Dendritic cell treated with granulocyte-macrophage colony-stimulating factor and Interleukin-4, amounts not matched to agents 40 ng/mL and 50 ng/mL, for 4 days (primary cell): ENCODE measurements at regions not wholly inside any gene's neighbourhood (a gene's known extent, or its start where the extent isn't known, plus 50 kb on each side); places are given as distances from the start of the nearest gene placed in this dataset.
"Not testable (repeated sequence)": the region's sequence is repeated elsewhere in the genome, so short reads cannot be mapped to it uniquely, and the experiment has no call there.

Source experiments
- H3K27ac Mint-ChIP-seq: one replicate; pipeline ENCODE4 v1.8.0; 2022; ENCODE audit warnings: mild to moderate bottlenecking, mixed read lengths
- H3K27me3 Mint-ChIP-seq: one replicate; pipeline ENCODE4 v1.8.0; 2022; ENCODE audit warnings: mild to moderate bottlenecking, mixed read lengths
- H3K36me3 Mint-ChIP-seq: one replicate; pipeline ENCODE4 v1.8.0; 2022; ENCODE audit warnings: low read depth, mixed read lengths
- H3K4me1 Mint-ChIP-seq: one replicate; pipeline ENCODE4 v1.8.0; 2022; ENCODE audit warnings: low read depth, mixed read lengths
- H3K4me3 Mint-ChIP-seq: one replicate; pipeline ENCODE4 v1.8.0; 2022; ENCODE audit warnings: mild to moderate bottlenecking, moderate library complexity, mixed read lengths
- H3K9me3 Mint-ChIP-seq: one replicate; pipeline ENCODE4 v1.8.0; 2022; ENCODE audit warnings: mixed read lengths
- intact Hi-C: fragments of 100-400 bp; cut with micrococcal nuclease; formaldehyde crosslinking; loops from one replicate; pipeline ENCODE4 v1.15.0; 2022

- H3K9me3 Mint-ChIP-seq: no peaks in the 10 kb centered on the region
- H3K27me3 Mint-ChIP-seq: no peaks in the 10 kb centered on the region
- intact Hi-C loops: no loop called here
- no peak overlapping the region for H3K4me3 Mint-ChIP-seq
- H3K36me3 Mint-ChIP-seq: no peaks in the 10 kb centered on the region
- H3K4me1 Mint-ChIP-seq: peaks cover 6% of the 10 kb centered on the region
- H3K27ac Mint-ChIP-seq: no peak overlapping the region
Observed at GRCh38 chr16:26708428-26708827, 358.3 kb upstream of the C16orf82 start.

- H3K27me3 Mint-ChIP-seq: no peaks in the 10 kb centered on the region
- no peaks in the 10 kb centered on the region for H3K36me3 Mint-ChIP-seq
- intact Hi-C loops: no loop called here
- H3K9me3 Mint-ChIP-seq: no peaks in the 10 kb centered on the region
- peaks cover 6% of the 10 kb centered on the region for H3K4me1 Mint-ChIP-seq
- no peak overlapping the region for H3K27ac Mint-ChIP-seq
- no peak overlapping the region for H3K4me3 Mint-ChIP-seq
Observed at GRCh38 chr16:26709175-26709574, 357.6 kb upstream of the C16orf82 start.

- Mint-ChIP-seq H3K4me3 (no peak overlapping the region), H3K27ac (no peak overlapping the region)
Observed at GRCh38 chr16:26709754-26710153, 357.0 kb upstream of the C16orf82 start.

GRCh38 chr16:26710450-26710849, 356.3 kb upstream of the C16orf82 start:
- Mint-ChIP-seq H3K9me3 (no peaks in the 10 kb centered on the region), H3K4me3 (no peak overlapping the region), H3K27me3 (no peaks in the 10 kb centered on the region), H3K27ac (no peak overlapping the region), H3K36me3 (no peaks in the 10 kb centered on the region), H3K4me1 (peaks cover 1% of the 10 kb centered on the region)
- intact Hi-C loops: no loop called here

More at GRCh38 chr16:26709754-26710153, 357.0 kb upstream of the C16orf82 start:
- peaks cover 6% of the 10 kb centered on the region for H3K4me1 Mint-ChIP-seq
- intact Hi-C loops: no loop called here
- H3K9me3 Mint-ChIP-seq: no peaks in the 10 kb centered on the region
- no peaks in the 10 kb centered on the region for H3K36me3 Mint-ChIP-seq
- H3K27me3 Mint-ChIP-seq: no peaks in the 10 kb centered on the region

GRCh38 chr16:26712876-26713275, 353.9 kb upstream of the C16orf82 start:
- Mint-ChIP-seq H3K4me1 (no peaks in the 10 kb centered on the region), H3K36me3 (no peaks in the 10 kb centered on the region), H3K9me3 (no peaks in the 10 kb centered on the region), H3K4me3 (no peak overlapping the region), H3K27me3 (no peaks in the 10 kb centered on the region), H3K27ac (no peak overlapping the region)
- intact Hi-C loops: no loop called here

- intact Hi-C loops: no loop called here
- Mint-ChIP-seq H3K27ac (no peak overlapping the region), H3K36me3 (no peaks in the 10 kb centered on the region), H3K4me3 (no peak overlapping the region), H3K9me3 (no peaks in the 10 kb centered on the region), H3K4me1 (no peaks in the 10 kb centered on the region), H3K27me3 (no peaks in the 10 kb centered on the region)
Observed at GRCh38 chr16:26715969-26716368, 350.8 kb upstream of the C16orf82 start.

GRCh38 chr16:26717826-26718225, 348.9 kb upstream of the C16orf82 start:
- Mint-ChIP-seq H3K4me3 (no peak overlapping the region), H3K9me3 (peaks cover 14% of the 10 kb centered on the region), H3K4me1 (no peaks in the 10 kb centered on the region), H3K27ac (no peak overlapping the region), H3K27me3 (no peaks in the 10 kb centered on the region), H3K36me3 (no peaks in the 10 kb centered on the region)
- intact Hi-C loops: no loop called here

GRCh38 chr16:26721290-26721689, 345.4 kb upstream of the C16orf82 start:
- no peak overlapping the region for H3K4me3 Mint-ChIP-seq
- intact Hi-C loops: no loop called here
- no peaks in the 10 kb centered on the region for H3K36me3 Mint-ChIP-seq
- H3K9me3 Mint-ChIP-seq: peaks cover 14% of the 10 kb centered on the region
- H3K27ac Mint-ChIP-seq: no peak overlapping the region
- H3K27me3 Mint-ChIP-seq: no peaks in the 10 kb centered on the region
- no peaks in the 10 kb centered on the region for H3K4me1 Mint-ChIP-seq

GRCh38 chr16:26721957-26722356, 344.8 kb upstream of the C16orf82 start:
- peaks cover 14% of the 10 kb centered on the region for H3K9me3 Mint-ChIP-seq
- H3K27ac Mint-ChIP-seq, intact Hi-C loops, H3K4me3 Mint-ChIP-seq, H3K4me1 Mint-ChIP-seq, H3K27me3 Mint-ChIP-seq, H3K36me3 Mint-ChIP-seq: not testable (repeated sequence)

- peaks cover 14% of the 10 kb centered on the region for H3K9me3 Mint-ChIP-seq
- H3K36me3 Mint-ChIP-seq: no peaks in the 10 kb centered on the region
- no peaks in the 10 kb centered on the region for H3K4me1 Mint-ChIP-seq
- intact Hi-C loops: no loop called here
- no peak overlapping the region for H3K27ac Mint-ChIP-seq
- no peaks in the 10 kb centered on the region for H3K27me3 Mint-ChIP-seq
- no peak overlapping the region for H3K4me3 Mint-ChIP-seq
Observed at GRCh38 chr16:26724189-26724588, 342.5 kb upstream of the C16orf82 start.

GRCh38 chr16:26727848-26728247, 338.9 kb upstream of the C16orf82 start:
- no peak overlapping the region for H3K4me3 Mint-ChIP-seq
- no peaks in the 10 kb centered on the region for H3K9me3 Mint-ChIP-seq
- intact Hi-C loops: no loop called here
- H3K4me1 Mint-ChIP-seq: no peaks in the 10 kb centered on the region
- no peaks in the 10 kb centered on the region for H3K27me3 Mint-ChIP-seq
- no peak overlapping the region for H3K27ac Mint-ChIP-seq
- H3K36me3 Mint-ChIP-seq: no peaks in the 10 kb centered on the region

GRCh38 chr16:26729951-26730541, 336.7 kb upstream of the C16orf82 start:
- H3K4me3 Mint-ChIP-seq: no peak overlapping the region
- no peaks in the 10 kb centered on the region for H3K4me1 Mint-ChIP-seq
- H3K9me3 Mint-ChIP-seq: no peaks in the 10 kb centered on the region
- intact Hi-C loops: no loop called here
- no peak overlapping the region for H3K27ac Mint-ChIP-seq
- no peaks in the 10 kb centered on the region for H3K36me3 Mint-ChIP-seq
- no peaks in the 10 kb centered on the region for H3K27me3 Mint-ChIP-seq

- intact Hi-C loops: no loop called here
- Mint-ChIP-seq H3K9me3 (no peaks in the 10 kb centered on the region), H3K4me3 (no peak overlapping the region), H3K4me1 (no peaks in the 10 kb centered on the region), H3K27me3 (no peaks in the 10 kb centered on the region), H3K27ac (no peak overlapping the region), H3K36me3 (no peaks in the 10 kb centered on the region)
Observed at GRCh38 chr16:26731729-26732128, 335.0 kb upstream of the C16orf82 start.

- intact Hi-C loops: no loop called here
- H3K9me3 Mint-ChIP-seq: no peaks in the 10 kb centered on the region
Observed at GRCh38 chr16:26733710-26734109, 333.0 kb upstream of the C16orf82 start.

GRCh38 chr16:26735521-26735920, 331.2 kb upstream of the C16orf82 start:
- intact Hi-C loops: no loop called here
- Mint-ChIP-seq H3K27ac (no peak overlapping the region), H3K4me1 (no peaks in the 10 kb centered on the region), H3K27me3 (no peaks in the 10 kb centered on the region), H3K36me3 (no peaks in the 10 kb centered on the region), H3K9me3 (no peaks in the 10 kb centered on the region), H3K4me3 (no peak overlapping the region)

More at GRCh38 chr16:26733710-26734109, 333.0 kb upstream of the C16orf82 start:
- Mint-ChIP-seq H3K4me3 (no peak overlapping the region), H3K27me3 (no peaks in the 10 kb centered on the region), H3K4me1 (no peaks in the 10 kb centered on the region), H3K36me3 (no peaks in the 10 kb centered on the region), H3K27ac (no peak overlapping the region)
